GM19324 (cell line): ENCODE measurements at regions not wholly inside any gene's neighbourhood (a gene's known extent, or its start where the extent isn't known, plus 50 kb on each side); places are given as distances from the start of the nearest gene placed in this dataset.
"Not testable (repeated sequence)": the region's sequence is repeated elsewhere in the genome, so short reads cannot be mapped to it uniquely, and the experiment has no call there.

ENCODE experiments used
- ATAC-seq: cut with Tn5 transposase; IDR thresholded peaks from one replicate; pipeline ENCODE4 v1.9.1; 2021; ENCODE audit warnings: mild to moderate bottlenecking, moderate library complexity; ENCODE audit not compliant: unreplicated experiment, low FRiP score

GRCh38 chr3:103271575-103271974 lies 836.8 kb downstream of the ZPLD1 start:
- ATAC-seq = no peak

DNA sequence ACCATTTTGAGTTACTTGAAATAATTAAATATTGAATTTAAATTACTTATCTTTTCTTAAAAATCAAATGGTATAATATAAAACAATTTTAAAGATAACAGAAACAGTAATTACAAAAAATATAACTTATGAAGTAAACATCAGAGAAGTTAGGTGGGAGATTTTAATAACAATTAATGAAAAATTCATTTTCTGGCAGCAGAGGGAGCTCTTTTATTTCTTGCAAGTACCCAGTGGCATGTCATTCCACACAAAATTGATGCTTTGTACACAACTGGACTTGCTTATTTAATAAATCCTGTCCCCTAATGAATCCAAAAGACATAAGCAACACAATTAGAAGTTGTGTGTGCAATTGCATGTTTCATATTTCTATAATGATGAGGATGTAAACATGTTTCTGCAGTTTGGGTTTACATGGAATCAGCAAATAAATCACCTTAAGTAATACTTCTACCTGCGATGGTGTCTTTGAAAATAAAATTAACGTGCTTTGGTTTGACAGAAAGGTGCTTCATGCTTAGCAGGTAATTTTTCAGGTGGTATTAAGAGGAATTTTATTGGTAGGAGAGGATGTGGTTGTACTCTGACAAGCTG lies 861.3 kb downstream of the ZPLD1 start:
- ATAC-seq = no peak

DNA sequence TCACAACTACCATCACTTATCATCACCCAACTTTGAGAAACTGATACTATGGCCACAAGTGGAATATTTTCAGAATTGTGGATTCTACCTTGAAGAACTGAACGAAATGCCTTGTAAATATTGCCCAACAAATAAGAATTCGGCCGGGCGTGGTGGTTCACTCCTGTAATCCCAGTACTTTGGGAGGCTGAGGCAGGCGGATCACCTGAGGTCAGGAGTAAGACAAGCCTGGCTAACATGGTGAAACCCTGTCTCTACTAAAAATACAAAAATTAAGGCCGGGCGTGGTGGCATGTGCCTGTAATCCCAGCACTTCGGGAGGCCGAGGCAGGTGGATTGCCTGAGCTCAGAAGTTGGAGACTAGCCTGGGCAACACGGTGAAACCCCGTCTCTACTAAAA lies 862.7 kb downstream of the ZPLD1 start:
- not testable (repeated sequence) for ATAC-seq

GRCh38 chr3:103306104-103306503 lies 871.3 kb downstream of the ZPLD1 start:
- no peak for ATAC-seq

DNA sequence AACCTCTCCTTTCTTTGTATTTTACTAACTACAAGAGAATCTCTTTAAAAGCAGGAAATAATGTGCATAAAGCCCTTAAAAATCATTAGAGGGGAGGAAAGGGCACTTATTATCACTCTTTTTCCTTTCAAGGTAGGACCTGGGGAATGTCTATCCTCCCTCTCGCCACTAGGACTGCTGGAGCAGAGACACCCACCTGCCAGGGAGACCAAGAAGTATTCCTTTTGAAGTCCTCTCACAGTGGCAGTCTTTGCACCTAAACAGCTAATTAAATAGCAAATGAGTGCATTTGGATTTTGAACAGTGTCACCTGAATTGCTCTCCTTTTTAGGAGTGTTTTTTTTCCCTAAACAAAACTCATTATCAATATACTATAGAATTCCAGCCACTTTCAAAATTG lies 874.1 kb downstream of the ZPLD1 start:
- no peak for ATAC-seq

DNA sequence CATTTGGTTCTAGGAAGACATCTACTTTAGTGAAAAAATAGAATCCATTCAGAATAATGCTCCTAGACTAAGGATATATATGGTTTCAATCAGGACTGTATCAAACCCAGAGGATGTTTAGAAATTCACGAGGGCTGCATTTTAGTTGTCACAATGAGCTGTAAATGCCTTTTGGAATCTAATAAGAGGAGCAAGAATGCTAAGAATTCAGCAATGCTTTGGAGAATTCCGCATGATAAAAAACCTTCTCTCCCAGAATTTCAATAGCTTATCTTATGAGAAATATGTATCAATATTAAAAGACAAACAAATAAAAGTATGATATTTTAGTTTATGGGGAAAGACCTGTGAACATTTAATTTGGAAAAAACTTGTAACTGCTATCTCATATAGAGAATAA lies 885.1 kb downstream of the ZPLD1 start:
- no peak for ATAC-seq

DNA sequence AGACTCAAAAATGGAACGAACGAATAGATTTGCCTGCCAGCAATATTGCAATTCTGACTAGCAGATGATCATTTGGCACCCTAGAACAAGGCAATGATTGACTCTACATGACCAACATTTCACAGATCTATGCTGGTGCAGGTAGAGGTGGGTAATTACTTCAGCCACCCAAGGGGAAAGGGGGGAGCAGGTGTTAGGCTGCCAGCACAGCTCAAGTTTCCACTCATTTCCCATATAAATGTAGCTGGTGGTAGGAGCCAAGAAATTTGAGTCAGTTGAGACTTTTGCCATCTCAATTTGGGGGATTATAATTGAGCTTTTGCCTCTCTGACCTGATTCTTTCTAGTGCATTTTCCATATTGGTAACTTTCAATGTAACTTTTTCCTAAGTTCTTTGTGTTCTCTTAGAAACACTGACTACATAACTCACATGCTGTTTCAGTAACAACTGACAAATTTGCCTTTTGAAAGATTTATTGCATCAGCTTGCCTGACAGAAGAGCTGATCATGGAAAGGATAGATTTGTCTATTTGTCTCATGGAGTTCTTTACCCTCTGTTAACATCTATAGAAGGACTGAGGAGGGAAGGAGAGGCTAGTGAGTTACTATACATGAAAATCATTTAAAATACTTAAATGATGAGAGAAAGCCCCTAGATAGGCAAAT lies 902.5 kb downstream of the ZPLD1 start:
- no peak for ATAC-seq

- no peak for ATAC-seq
These were observed 906.3 kb downstream of the ZPLD1 start for GRCh38 chr3:103341078-103341606.

- ATAC-seq = no peak
These were observed 907.5 kb downstream of the ZPLD1 start for GRCh38 chr3:103342205-103342731.

DNA sequence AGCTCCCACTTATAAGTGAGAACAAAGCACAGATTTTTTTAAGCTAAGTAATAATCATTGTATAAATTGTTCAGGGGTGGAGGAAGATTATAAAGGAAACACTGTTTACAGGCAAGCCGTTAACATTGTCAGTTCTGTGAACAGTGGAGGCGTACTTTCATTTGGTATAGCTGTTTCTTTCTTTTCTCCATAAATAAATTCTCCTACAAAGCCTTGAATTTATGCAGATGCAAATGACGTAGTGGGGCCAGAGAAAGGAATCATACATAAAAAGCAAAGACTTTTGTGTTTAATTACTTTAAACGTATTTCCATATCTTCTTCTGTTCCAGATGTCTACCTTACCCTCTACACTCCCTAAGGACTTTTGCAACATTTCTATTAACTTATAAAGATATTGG lies 914.9 kb downstream of the ZPLD1 start:
- ATAC-seq = no peak

DNA sequence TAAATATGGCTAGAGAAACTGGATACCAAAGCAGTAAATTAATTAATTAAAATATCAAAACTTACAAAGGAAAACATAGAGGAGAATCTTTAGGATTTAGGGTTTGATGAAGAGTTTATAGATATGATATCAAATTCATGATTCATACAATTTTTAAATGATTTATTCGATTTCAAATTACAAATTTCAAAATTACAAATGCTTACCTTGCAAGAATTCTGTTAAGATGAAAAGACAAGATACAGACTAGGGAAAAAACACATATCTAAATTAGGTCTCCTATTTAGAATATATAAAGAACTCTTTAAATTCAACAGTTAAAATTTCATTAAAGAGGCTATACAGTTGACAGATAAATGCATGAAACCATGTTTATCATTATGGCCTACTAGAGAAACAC lies 930.7 kb downstream of the ZPLD1 start:
- ATAC-seq = no peak

DNA sequence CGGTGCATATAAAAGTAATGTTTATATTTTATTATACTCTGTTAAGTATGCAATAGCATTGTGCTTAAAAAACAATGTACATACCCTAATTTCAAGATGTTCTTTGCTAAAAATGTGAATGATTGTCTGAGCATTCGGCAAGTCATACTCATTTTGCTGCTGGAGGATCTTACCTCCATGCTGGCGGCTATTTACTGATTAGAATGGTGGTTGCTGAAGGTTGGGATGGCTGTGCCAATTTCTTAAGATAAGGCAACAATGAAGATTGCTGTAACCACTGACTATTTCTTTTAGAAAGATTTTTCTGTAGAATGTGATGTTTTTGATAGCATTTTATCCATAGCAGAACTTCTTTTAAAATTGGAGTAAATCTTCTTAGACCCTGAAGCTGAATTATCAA lies 932.7 kb downstream of the ZPLD1 start:
- no peak for ATAC-seq

GRCh38 chr3:103371411-103371810 lies 936.6 kb downstream of the ZPLD1 start:
- no peak for ATAC-seq

DNA sequence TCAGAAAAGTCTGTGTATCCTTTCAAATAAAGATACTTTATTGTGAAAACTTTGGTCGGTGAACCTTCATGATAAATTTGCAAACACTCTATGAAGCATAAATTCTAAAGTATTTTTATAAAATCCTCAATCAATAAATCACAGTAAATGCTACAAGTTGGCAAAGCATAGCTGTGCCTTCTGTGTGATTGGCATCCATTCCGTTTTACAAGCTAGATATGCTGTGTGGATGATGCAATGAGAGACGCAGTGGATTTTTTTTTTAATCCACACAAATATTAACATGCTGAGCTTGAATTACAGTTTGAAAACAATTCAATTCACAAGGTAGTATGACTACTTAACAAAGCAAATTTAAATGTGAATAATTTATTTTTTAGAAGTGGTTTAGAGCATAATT lies 937.2 kb downstream of the ZPLD1 start:
- ATAC-seq = no peak

- ATAC-seq = no peak
These were observed 945.6 kb downstream of the ZPLD1 start for GRCh38 chr3:103380391-103380790.

DNA sequence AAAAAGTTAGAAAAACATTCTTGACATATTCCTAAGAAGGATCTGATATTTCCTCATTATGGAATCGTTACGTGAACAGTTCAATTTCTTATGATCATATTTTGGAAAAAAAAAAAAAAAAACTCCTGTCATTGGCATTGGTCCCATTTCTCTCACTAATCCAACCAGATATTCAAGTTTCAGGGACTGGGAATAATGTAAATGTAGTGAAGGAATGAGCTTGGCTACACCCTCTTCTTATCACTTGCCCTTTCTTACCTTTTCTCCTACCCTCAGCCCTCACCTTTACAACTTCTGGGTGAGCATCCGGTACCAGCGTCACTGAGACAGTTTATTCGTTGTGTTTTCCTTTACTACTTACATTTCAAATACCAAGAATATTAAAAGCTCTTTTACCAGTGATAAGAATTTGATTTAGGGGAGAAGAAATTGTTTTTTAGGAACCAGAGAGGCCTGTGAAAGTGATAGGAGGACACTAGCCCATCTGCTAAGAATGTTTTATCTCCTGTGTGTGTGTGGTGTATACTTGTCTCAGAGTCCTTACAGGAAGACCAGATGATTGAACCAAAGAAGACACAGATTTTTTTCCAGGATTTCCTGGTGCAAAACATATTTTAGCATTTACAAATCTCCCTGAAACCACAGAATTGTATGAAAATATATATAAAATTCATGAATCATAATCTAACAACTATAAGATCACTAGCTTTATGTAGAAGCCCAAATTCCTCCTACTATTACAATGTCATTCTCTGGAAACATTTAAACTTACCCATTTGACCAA lies 946.7 kb downstream of the ZPLD1 start:
- ATAC-seq = no peak

- ATAC-seq = no peak
These were observed 951.3 kb downstream of the ZPLD1 start for GRCh38 chr3:103385961-103386656.

GRCh38 chr3:103388214-103388613 lies 953.4 kb downstream of the ZPLD1 start:
- no peak for ATAC-seq

DNA sequence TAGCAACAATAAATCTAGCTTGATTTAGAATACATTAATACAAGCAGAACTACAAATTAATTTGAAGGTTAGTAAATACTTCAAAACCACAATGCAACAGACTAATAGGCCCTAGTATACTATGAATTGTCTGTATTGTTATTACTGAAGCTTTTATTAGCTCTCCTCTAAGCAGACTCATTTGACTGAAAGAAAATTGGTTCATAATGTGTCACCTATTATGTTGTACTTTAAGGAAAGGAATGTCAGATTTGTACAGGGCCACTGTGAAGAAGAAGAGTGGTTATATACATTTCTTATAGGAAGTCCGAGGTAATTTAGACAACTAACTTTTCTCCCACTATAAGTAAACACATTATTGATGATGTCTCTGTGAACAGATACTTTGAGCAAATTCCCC lies 954.5 kb downstream of the ZPLD1 start:
- ATAC-seq = no peak

DNA sequence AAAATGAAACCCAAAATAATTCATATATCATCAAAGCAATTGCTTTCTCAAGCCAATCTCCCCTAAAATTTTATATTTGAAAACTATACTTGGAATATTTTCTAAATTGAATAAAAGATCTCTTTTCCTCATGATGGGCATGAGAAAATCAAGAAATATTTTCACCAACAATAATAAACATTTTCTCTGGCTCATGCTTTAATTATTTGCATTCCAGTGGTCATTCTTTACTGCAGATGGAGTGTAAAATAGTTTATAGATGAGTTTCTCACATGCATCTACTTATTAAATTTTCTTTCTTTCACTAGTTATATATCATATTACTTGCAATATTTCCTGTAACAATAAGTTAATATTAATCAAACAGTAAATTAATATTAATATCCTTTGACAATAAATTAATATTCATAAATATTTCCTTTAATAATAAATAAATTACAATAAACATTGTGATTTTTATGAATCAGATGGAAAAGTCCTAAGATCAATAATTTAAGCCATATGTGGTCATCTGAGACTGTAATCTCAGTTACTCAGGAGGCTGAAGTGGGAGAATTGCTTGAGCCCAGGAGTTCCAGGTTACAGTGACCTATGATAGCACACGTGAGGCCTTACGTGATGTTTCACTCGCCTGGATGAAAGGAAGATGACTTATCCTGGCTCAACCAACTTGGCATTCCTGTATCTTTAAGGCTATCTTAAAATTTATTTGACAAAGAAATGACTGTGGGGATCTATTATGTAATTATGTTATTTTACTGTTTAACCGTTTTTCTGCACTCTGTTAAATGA lies 958.8 kb downstream of the ZPLD1 start:
- no peak for ATAC-seq
